Epithelial cell of proximal tubule (primary cell): ENCODE measurements at regions not wholly inside any gene's neighbourhood (a gene's known extent, or its start where the extent isn't known, plus 50 kb on each side); places are given as distances from the start of the nearest gene placed in this dataset.

Experiments used
- DNase-seq: peaks from one replicate; pipeline ENCODE4 v3.0.0-alpha.2; 2011; ENCODE audit warnings: low read depth
- H3K4me3 ChIP-seq: 2 replicates; pipeline ENCODE4 v1.5.1; 2011; ENCODE audit warnings: low read depth, mild to moderate bottlenecking, low read length
- CTCF ChIP-seq: conservative IDR thresholded peaks from 2 replicates; pipeline ENCODE4 v1.5.1; 2012; ENCODE audit warnings: low read depth, mild to moderate bottlenecking, low read length

GRCh38 chr7:35339811-35340210, 85.9 kb upstream of the TBX20 start:
- TF ChIP-seq CTCF = no peak
- H3K4me3 ChIP-seq = no peak overlapping the region
- no peak for DNase-seq

GRCh38 chr7:35336444-35336843, 82.5 kb upstream of the TBX20 start:
- no peak for TF ChIP-seq CTCF
- no peak for DNase-seq
- no peak overlapping the region for H3K4me3 ChIP-seq

GRCh38 chr7:35334506-35334905, 80.6 kb upstream of the TBX20 start:
- H3K4me3 ChIP-seq = no peak overlapping the region
- no peak for TF ChIP-seq CTCF
- DNase-seq = no peak

GRCh38 chr7:35333265-35333664, 79.4 kb upstream of the TBX20 start:
- no peak for TF ChIP-seq CTCF
- H3K4me3 ChIP-seq = no peak overlapping the region
- no peak for DNase-seq

- H3K4me3 ChIP-seq = no peak overlapping the region
- no peak for DNase-seq
- TF ChIP-seq CTCF = no peak
Measured at GRCh38 chr7:35331730-35332678, 78.1 kb upstream of the TBX20 start.

- TF ChIP-seq CTCF = no peak
- no peak overlapping the region for H3K4me3 ChIP-seq
- no peak for DNase-seq
Measured at GRCh38 chr7:35329026-35329425, 75.1 kb upstream of the TBX20 start.

- no peak overlapping the region for H3K4me3 ChIP-seq
- no peak for TF ChIP-seq CTCF
- no peak for DNase-seq
Measured at GRCh38 chr7:35319606-35320005, 65.7 kb upstream of the TBX20 start.
